IMR-90 (cell line): ENCODE measurements at regions not wholly inside any gene's neighbourhood (a gene's known extent, or its start where the extent isn't known, plus 50 kb on each side); places are given as distances from the start of the nearest gene placed in this dataset.

Experiments used
- ATAC-seq: fragments of 200-7000 bp; cut with Tn5 transposase; 2 replicates; pipeline ENCODE4 v1.9.1; 2020; ENCODE audit warnings: low read depth, mild to moderate bottlenecking, moderate library complexity
- BruUV-seq: library from RNA; stranded (reverse); fragments of 400-500 nt; replicated peaks from 2 replicates; lab custom pipeline; 2021; lab: Mats Ljungman, UMichigan
- CTCF ChIA-PET: fragments of 300-600 bp; formaldehyde crosslinking; extraction: SDS; loops from one replicate; lab custom pipeline; 2021; ENCODE audit warnings: antibody characterized with exemption; lab: Yijun Ruan, JAX
- POLR2A ChIA-PET: fragments of 300-600 bp; sonication (Branson Sonifier 250); formaldehyde crosslinking; loops from one replicate; lab custom pipeline; 2022; ENCODE audit warnings: antibody characterized with exemption; ENCODE audit not compliant: unreplicated experiment; lab: Charles Lee
- DNase-seq: peaks from one replicate; pipeline ENCODE4 v3.0.0; 2013
- H2AFZ ChIP-seq: replicated peaks from 2 replicates; pipeline ENCODE3; 2013; ENCODE audit warnings: low read length, mild to moderate bottlenecking; ENCODE audit not compliant: poor library complexity
- H2AK5ac ChIP-seq: 2 replicates; pipeline ENCODE4 v1.6.1; 2013; ENCODE audit warnings: low read depth, low read length, inconsistent platforms
- H2AK9ac ChIP-seq: replicated peaks from 2 replicates; pipeline ENCODE3; 2013; ENCODE audit warnings: mild to moderate bottlenecking, low read depth, low read length, moderate library complexity; ENCODE audit not compliant: poor library complexity
- H2BK120ac ChIP-seq: 2 replicates; pipeline ENCODE4 v1.6.1; 2013; ENCODE audit warnings: low read depth, low read length, inconsistent platforms
- H2BK15ac ChIP-seq: 3 replicates; pipeline ENCODE4 v1.6.1; 2013; ENCODE audit warnings: low read depth, low read length, inconsistent platforms
- H2BK20ac ChIP-seq: 2 replicates; pipeline ENCODE4 v1.6.1; 2013; ENCODE audit warnings: low read depth, mild to moderate bottlenecking, inconsistent platforms, low read length, moderate library complexity
- H2BK5ac ChIP-seq: 2 replicates; pipeline ENCODE4 v1.6.1; 2013; ENCODE audit warnings: mild to moderate bottlenecking, low read depth, low read length, inconsistent platforms; ENCODE audit not compliant: poor library complexity, severe bottlenecking
- H3K14ac ChIP-seq: replicated peaks from 2 replicates; pipeline ENCODE4 v1.6.1; 2013; ENCODE audit warnings: low read depth, low read length, inconsistent platforms
- H3K18ac ChIP-seq: 2 replicates; pipeline ENCODE4 v1.6.1; 2013; ENCODE audit warnings: low read depth, low read length, control low read depth
- H3K23ac ChIP-seq: 2 replicates; pipeline ENCODE4 v1.6.1; 2013; ENCODE audit warnings: low read depth, low read length, inconsistent platforms
- H3K27ac ChIP-seq: 2 replicates; pipeline ENCODE4 v1.5.1; 2013; ENCODE audit warnings: mild to moderate bottlenecking, control low read depth, low read length; ENCODE audit not compliant: insufficient read depth
- H3K27me3 ChIP-seq: 2 replicates; pipeline ENCODE4 v1.6.1; 2013; ENCODE audit warnings: low read length; ENCODE audit not compliant: control insufficient read depth, insufficient read depth
- H3K36me3 ChIP-seq: 2 replicates; pipeline ENCODE4 v1.6.1; 2013; ENCODE audit warnings: low read length, mixed read lengths; ENCODE audit not compliant: control insufficient read depth, insufficient read depth
- H3K4ac ChIP-seq: 2 replicates; pipeline ENCODE4 v1.6.1; 2013; ENCODE audit warnings: low read depth, low read length, inconsistent platforms
- H3K4me1 ChIP-seq: 2 replicates; pipeline ENCODE4 v1.6.1; 2013; ENCODE audit warnings: low read length, mixed read lengths; ENCODE audit not compliant: control insufficient read depth, insufficient read depth
- H3K4me2 ChIP-seq: 2 replicates; pipeline ENCODE4 v1.6.1; 2013; ENCODE audit warnings: low read depth, mild to moderate bottlenecking, control low read depth, low read length, moderate library complexity
- H3K4me3 ChIP-seq: 2 replicates; pipeline ENCODE4 v1.5.1; 2013; ENCODE audit warnings: low read depth, mild to moderate bottlenecking, control low read depth, low read length, moderate library complexity; ENCODE audit not compliant: insufficient read depth
- H3K56ac ChIP-seq: 2 replicates; pipeline ENCODE4 v1.6.1; 2013; ENCODE audit warnings: low read length, inconsistent platforms; ENCODE audit not compliant: insufficient read depth; ENCODE audit errors: extremely low read depth
- H3K79me1 ChIP-seq, 2 experiments: 2 replicates each; pipeline ENCODE4 v1.6.1; 2013; ENCODE audit warnings: low read length in 2 of 2, inconsistent platforms in 1 of 2, low read depth in 1 of 2
- H3K9ac ChIP-seq: 2 replicates; pipeline ENCODE4 v1.6.1; 2013; ENCODE audit warnings: low read depth, low read length, control low read depth
- H3K9me1 ChIP-seq: 2 replicates; pipeline ENCODE4 v1.6.1; 2013; ENCODE audit warnings: low read length, inconsistent platforms; ENCODE audit not compliant: insufficient read depth
- H3K9me3 ChIP-seq: 2 replicates; pipeline ENCODE4 v1.6.1; 2013; ENCODE audit warnings: low read length; ENCODE audit not compliant: control insufficient read depth, insufficient read depth
- H4K20me1 ChIP-seq: 2 replicates; pipeline ENCODE4 v1.6.1; 2013; ENCODE audit warnings: low read length, inconsistent platforms; ENCODE audit not compliant: insufficient read depth
- H4K5ac ChIP-seq: 2 replicates; pipeline ENCODE4 v1.6.1; 2013; ENCODE audit warnings: mild to moderate bottlenecking, low read depth, low read length, control low read depth
- H4K8ac ChIP-seq, 2 experiments: 2 replicates each; pipeline ENCODE4 v1.6.1; 2013; ENCODE audit warnings: low read depth in 2 of 2, low read length in 2 of 2, control low read depth in 1 of 2, inconsistent platforms in 1 of 2
- H4K91ac ChIP-seq: 2 replicates; pipeline ENCODE4 v1.6.1; 2013; ENCODE audit warnings: low read depth, low read length, inconsistent platforms; ENCODE audit not compliant: insufficient read depth
- BHLHE40 ChIP-seq: fragments of 150-350 bp; IDR thresholded peaks from 2 replicates; pipeline ENCODE4 v1.6.1; 2016; ENCODE audit warnings: mild to moderate bottlenecking, low read depth, low read length
- CEBPB ChIP-seq: IDR thresholded peaks from 2 replicates; pipeline ENCODE4 v1.6.1; 2012; ENCODE audit warnings: low read depth, low read length, improper control_type of control experiment
- CHD1 ChIP-seq: IDR thresholded peaks from 2 replicates; pipeline ENCODE4 v1.6.1; 2012; ENCODE audit warnings: low read depth, low read length, improper control_type of control experiment
- CTCF ChIP-seq: conservative IDR thresholded peaks from 2 replicates; pipeline ENCODE4 v1.5.1; 2012; ENCODE audit warnings: mild to moderate bottlenecking, low read depth, low read length, improper control_type of control experiment
- ELK1 ChIP-seq: fragments of 150-350 bp; IDR thresholded peaks from 2 replicates; pipeline ENCODE4 v1.6.1; 2016; ENCODE audit warnings: low read depth, mild to moderate bottlenecking, low read length, moderate library complexity, borderline replicate concordance
- MAZ ChIP-seq: IDR thresholded peaks from 2 replicates; pipeline ENCODE4 v1.6.1; 2012; ENCODE audit warnings: low read depth, mild to moderate bottlenecking, low read length, improper control_type of control experiment, moderate library complexity, borderline replicate concordance
- MXI1 ChIP-seq: IDR thresholded peaks from 2 replicates; pipeline ENCODE4 v1.6.1; 2012; ENCODE audit warnings: low read depth, mild to moderate bottlenecking, low read length, moderate library complexity, borderline replicate concordance
- NFE2L2 ChIP-seq: fragments of 150-350 bp; IDR thresholded peaks from 2 replicates; pipeline ENCODE4 v1.6.1; 2016; ENCODE audit warnings: low read depth, mild to moderate bottlenecking, low read length
- SMC3 ChIP-seq: fragments of 150-350 bp; IDR thresholded peaks from 2 replicates; pipeline ENCODE4 v1.6.1; 2016; ENCODE audit warnings: low read depth, mild to moderate bottlenecking, antibody characterized with exemption, low read length, moderate library complexity
- WGBS, 2 experiments: methylation state at CpG; one replicate each; pipeline versions ENCODE4 v1.1.5 to v1.1.7; 2013; ENCODE audit warnings: missing lambda C conversion rate in 2 of 2; ENCODE audit not compliant: insufficient read length in 1 of 2; ENCODE audit errors: extremely low coverage in 2 of 2; 5-methylcytosine and 5-hydroxymethylcytosine counted together
- dilution Hi-C: fragments of 300-500 bp; cut with HindIII; formaldehyde crosslinking; loops from one replicate; pipeline ENCODE4 v1.14.3; 2018; ENCODE audit warnings: low sequenced_read_pairs; ENCODE audit not compliant: unreplicated experiment
- in situ Hi-C: fragments of 300-500 bp; cut with MboI; formaldehyde crosslinking; loops from 3 replicates; pipeline ENCODE4 v1.14.3; 2019; ENCODE audit warnings: low sequenced_read_pairs, inconsistent platforms, mixed read lengths
- intact Hi-C: fragments of 100-400 bp; cut with micrococcal nuclease; formaldehyde crosslinking; loops from 2 replicates; pipeline ENCODE4 v1.10.0; 2022
- TF ChIP-seq, protein P1 (sequence below): fragments of 150-350 bp; IDR thresholded peaks from 2 replicates; pipeline ENCODE4 v1.6.1; 2017; ENCODE audit warnings: mild to moderate bottlenecking, antibody characterized with exemption, low read length, low read depth

GRCh38 chrX:26822448-26822847, 606.5 kb downstream of the MAGEB5 start:
- Histone ChIP-seq H3K36me3 (no peaks in the 10 kb centered on the region), H2BK15ac (no peak overlapping the region), H3K9ac (no peak overlapping the region), H3K56ac (no peak overlapping the region), H2AFZ (no peak overlapping the region), H2AK5ac (no peak overlapping the region), H2AK9ac (no peak overlapping the region), H3K27ac (no peak overlapping the region), H3K79me1 (no peaks in the 10 kb centered on the region), H3K4me3 (no peak overlapping the region), H2BK5ac (no peak overlapping the region), H4K5ac (no peak overlapping the region), H2BK20ac (no peak overlapping the region), H4K8ac (no peak overlapping the region), H3K27me3 (no peaks in the 10 kb centered on the region), H3K4ac (no peak overlapping the region), H3K14ac (no peak overlapping the region), H3K4me1 (no peaks in the 10 kb centered on the region), H3K4me2 (no peak overlapping the region), H4K20me1 (no peaks in the 10 kb centered on the region), H2BK120ac (no peak overlapping the region), H3K23ac (no peak overlapping the region), H3K9me3 (peaks cover 7% of the 10 kb centered on the region), H3K18ac (no peak overlapping the region), H3K9me1 (no peaks in the 10 kb centered on the region), H4K91ac (no peak overlapping the region)
- dilution Hi-C loops = no loop called here
- in situ Hi-C loops = no loop called here
- TF ChIP-seq, protein P1, sequence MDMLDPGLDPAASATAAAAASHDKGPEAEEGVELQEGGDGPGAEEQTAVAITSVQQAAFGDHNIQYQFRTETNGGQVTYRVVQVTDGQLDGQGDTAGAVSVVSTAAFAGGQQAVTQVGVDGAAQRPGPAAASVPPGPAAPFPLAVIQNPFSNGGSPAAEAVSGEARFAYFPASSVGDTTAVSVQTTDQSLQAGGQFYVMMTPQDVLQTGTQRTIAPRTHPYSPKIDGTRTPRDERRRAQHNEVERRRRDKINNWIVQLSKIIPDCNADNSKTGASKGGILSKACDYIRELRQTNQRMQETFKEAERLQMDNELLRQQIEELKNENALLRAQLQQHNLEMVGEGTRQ = no peak
- no peak for TF ChIP-seq SMC3
- TF ChIP-seq CTCF = no peak
- no peak for TF ChIP-seq MXI1
- TF ChIP-seq NFE2L2 = no peak
- no peak for TF ChIP-seq MAZ
- no peak for TF ChIP-seq ELK1
- TF ChIP-seq CEBPB = no peak
- TF ChIP-seq BHLHE40 = no peak
- TF ChIP-seq CHD1 = no peak
- WGBS, 2 experiments = no CpG with 5 or more reads among the region's 1 CpG
- intact Hi-C loops = no loop called here
- DNase-seq = no peak
- no peak for ATAC-seq
- ChIA-PET POLR2A (no interaction called here), CTCF (no interaction called here)
- BruUV-seq = no TSS peak
